Effector memory CD4-positive, alpha-beta T cell (primary cell): ENCODE measurements at regions not wholly inside any gene's neighbourhood (a gene's known extent, or its start where the extent isn't known, plus 50 kb on each side); places are given as distances from the start of the nearest gene placed in this dataset.
"Not testable (repeated sequence)": the region's sequence is repeated elsewhere in the genome, so short reads cannot be mapped to it uniquely, and the experiment has no call there.

ENCODE experiments used
- DNase-seq, 3 donors: peaks; one replicate each; pipeline ENCODE4 v3.0.0-alpha.2; 2020
- H3K27ac ChIP-seq: 2 replicates; pipeline ENCODE4 v1.7.0; 2013; ENCODE audit warnings: mild to moderate bottlenecking, low read length, moderate library complexity; ENCODE audit not compliant: insufficient read depth, poor library complexity, severe bottlenecking
- H3K27me3 ChIP-seq: replicated peaks from 2 replicates; pipeline ENCODE4 v1.7.0; 2013; ENCODE audit warnings: mild to moderate bottlenecking, low read length; ENCODE audit not compliant: insufficient read depth, control insufficient read depth, poor library complexity, severe bottlenecking
- H3K36me3 ChIP-seq: 2 replicates; pipeline ENCODE4 v1.7.0; 2013; ENCODE audit warnings: mild to moderate bottlenecking, low read length, moderate library complexity; ENCODE audit not compliant: control insufficient read depth, insufficient read depth
- H3K4me1 ChIP-seq: 2 replicates; pipeline ENCODE4 v1.7.0; 2013; ENCODE audit warnings: low read length, mild to moderate bottlenecking; ENCODE audit not compliant: control insufficient read depth, insufficient read depth, poor library complexity, severe bottlenecking
- H3K4me3 ChIP-seq: 2 replicates; pipeline ENCODE4 v1.7.0; 2013; ENCODE audit warnings: low read length, low read depth, mild to moderate bottlenecking; ENCODE audit not compliant: insufficient read depth, poor library complexity, severe bottlenecking
- H3K9me3 ChIP-seq: 2 replicates; pipeline ENCODE4 v1.7.0; 2013; ENCODE audit warnings: mild to moderate bottlenecking, low read length, moderate library complexity; ENCODE audit not compliant: control insufficient read depth

- H3K36me3 ChIP-seq = no peaks in the 10 kb centered on the region
- H3K9me3 ChIP-seq = no peaks in the 10 kb centered on the region
- no peak overlapping the region for H3K27ac ChIP-seq
- H3K27me3 ChIP-seq = no peaks in the 10 kb centered on the region
- peak in 1 of 3 donors; percentile 2 for DNase-seq
- H3K4me3 ChIP-seq = no peak overlapping the region
- H3K4me1 ChIP-seq = no peaks in the 10 kb centered on the region
Observed at GRCh38 chr4:98828801-98829200, 100.1 kb downstream of the EIF4E start.

DNA sequence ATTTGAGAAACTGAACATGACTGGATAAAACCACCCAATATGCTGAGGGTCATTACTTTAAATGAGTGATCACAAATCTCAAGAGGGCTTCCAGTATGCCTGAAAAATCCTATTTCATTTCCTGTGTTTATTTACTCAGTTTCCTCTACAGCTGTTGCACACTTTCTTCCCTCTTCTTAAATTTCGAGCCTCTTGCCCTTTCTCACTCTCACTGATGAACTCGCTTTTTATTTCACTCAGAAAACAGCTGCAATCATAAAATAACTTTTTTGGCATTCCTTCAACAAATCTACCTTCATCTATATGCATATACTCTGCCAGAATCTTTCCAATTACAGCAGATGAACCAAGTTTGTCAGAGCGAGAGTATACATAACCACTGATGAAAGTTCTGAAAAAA lies 101.3 kb downstream of the EIF4E start:
- H3K36me3 ChIP-seq = no peaks in the 10 kb centered on the region
- no peak overlapping the region for H3K4me3 ChIP-seq
- H3K27me3 ChIP-seq = no peaks in the 10 kb centered on the region
- H3K27ac ChIP-seq = no peak overlapping the region
- H3K9me3 ChIP-seq = no peaks in the 10 kb centered on the region
- DNase-seq = no peak
- no peaks in the 10 kb centered on the region for H3K4me1 ChIP-seq

DNA sequence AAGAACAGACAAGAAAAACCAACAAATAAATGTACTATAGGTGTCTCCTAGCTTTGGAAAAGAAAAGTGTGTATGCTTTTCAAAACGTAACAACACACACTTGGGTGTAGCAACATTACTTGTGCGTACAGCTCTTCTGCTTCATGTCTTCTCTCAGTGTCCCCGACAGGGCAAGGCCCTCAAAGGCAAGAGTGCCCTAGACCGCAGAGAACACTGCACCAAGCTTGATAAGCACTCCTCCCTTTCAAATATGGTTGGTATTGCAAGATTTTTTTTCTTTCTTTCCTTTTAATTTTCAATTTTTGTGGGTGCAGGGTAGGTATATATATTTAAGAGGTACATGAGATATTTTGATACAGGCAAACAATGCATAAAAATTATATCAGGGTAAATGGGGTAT lies 106.8 kb downstream of the EIF4E start:
- Histone ChIP-seq H3K9me3 (no peaks in the 10 kb centered on the region), H3K27ac (no peak overlapping the region), H3K36me3 (no peaks in the 10 kb centered on the region), H3K4me1 (no peaks in the 10 kb centered on the region), H3K27me3 (no peaks in the 10 kb centered on the region), H3K4me3 (no peak overlapping the region)
- no peak for DNase-seq

DNA sequence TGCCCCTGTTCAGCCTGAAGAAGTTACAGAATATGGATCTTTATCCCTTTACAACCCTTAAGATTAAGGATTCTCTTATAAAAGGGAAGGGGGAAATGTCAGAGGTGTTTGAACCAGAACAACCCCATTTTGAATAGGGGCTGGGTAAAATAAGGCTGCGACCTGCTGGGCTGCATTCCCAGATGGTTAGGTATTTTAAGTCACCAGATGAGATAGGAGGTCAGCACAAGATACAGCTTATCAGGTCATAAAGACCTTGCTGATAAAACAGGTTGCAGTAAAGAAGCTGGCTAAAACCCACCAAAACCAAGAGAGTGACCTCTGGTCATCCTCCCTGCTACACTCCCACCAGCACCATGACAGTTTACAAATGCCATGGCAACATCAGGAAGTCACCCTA lies 110.8 kb downstream of the EIF4E start:
- H3K4me3 ChIP-seq, H3K27ac ChIP-seq, H3K9me3 ChIP-seq, H3K27me3 ChIP-seq, H3K36me3 ChIP-seq, H3K4me1 ChIP-seq, DNase-seq: not testable (repeated sequence)

- H3K4me3 ChIP-seq = no peak overlapping the region
- no peaks in the 10 kb centered on the region for H3K27me3 ChIP-seq
- no peaks in the 10 kb centered on the region for H3K36me3 ChIP-seq
- no peaks in the 10 kb centered on the region for H3K4me1 ChIP-seq
- DNase-seq = no peak
- no peaks in the 10 kb centered on the region for H3K9me3 ChIP-seq
- no peak overlapping the region for H3K27ac ChIP-seq
Observed at GRCh38 chr4:98816816-98817215, 112.1 kb downstream of the EIF4E start.

DNA sequence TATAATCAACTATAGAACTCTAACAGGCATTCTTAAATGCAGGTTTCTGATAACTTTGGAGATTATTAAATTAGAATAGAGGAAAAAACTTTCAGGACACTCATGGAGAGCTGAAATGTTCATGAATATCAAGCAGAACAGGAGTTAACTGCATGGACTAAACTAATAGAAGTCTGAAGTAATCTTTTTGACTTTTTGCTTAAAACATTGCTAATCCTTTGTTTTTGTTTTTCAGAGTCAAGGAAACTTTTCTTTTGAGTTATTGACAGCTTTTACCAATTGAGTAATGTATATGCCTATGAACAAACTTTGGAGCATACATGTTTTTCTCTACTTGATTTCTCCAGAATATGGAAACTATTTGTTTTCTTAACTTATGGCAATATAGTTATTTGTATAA lies 112.5 kb downstream of the EIF4E start:
- H3K36me3 ChIP-seq = no peaks in the 10 kb centered on the region
- no peaks in the 10 kb centered on the region for H3K4me1 ChIP-seq
- H3K27me3 ChIP-seq = no peaks in the 10 kb centered on the region
- DNase-seq = no peak
- no peak overlapping the region for H3K27ac ChIP-seq
- H3K4me3 ChIP-seq = no peak overlapping the region
- no peaks in the 10 kb centered on the region for H3K9me3 ChIP-seq

DNA sequence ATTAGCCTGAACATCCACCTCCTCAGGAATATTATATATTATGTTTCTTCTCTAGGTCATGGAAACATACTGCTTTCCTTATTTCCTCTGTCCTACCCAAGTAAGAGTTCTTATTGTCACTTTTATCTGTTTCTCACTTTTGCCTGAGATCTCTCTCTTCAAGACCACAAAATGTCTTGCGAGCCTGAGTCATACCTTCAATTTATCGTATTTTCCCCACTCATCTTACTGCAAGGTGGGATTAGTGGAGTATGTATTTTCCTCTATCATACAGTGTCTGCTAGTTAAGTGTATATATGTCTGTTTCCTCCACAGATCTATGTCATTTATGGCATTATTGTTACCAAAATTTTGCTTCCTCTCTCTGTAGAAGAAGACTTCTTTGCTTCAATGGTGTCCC lies 124.5 kb downstream of the EIF4E start:
- Histone ChIP-seq H3K4me1 (no peaks in the 10 kb centered on the region), H3K36me3 (no peaks in the 10 kb centered on the region), H3K4me3 (no peak overlapping the region), H3K27ac (no peak overlapping the region), H3K9me3 (no peaks in the 10 kb centered on the region), H3K27me3 (no peaks in the 10 kb centered on the region)
- no peak for DNase-seq

DNA sequence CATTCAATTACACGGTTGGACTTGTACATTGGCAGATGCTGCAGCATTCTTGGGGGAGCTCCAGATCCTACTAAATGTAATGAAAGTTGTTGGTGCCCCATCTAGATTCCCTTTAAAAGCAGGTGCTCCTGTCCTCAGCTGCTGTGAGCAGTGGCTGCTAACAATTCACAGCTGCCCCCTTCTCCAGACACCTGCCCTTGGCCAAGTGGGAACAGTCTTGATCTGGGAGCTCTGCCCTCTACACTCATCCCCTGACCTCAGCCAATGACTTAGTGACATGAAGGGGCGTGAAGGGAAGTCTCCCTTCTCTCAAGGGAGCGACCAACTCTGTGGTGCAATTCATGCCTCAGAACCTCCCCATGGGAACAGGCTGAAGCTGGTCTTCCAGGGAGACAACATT lies 125.7 kb downstream of the EIF4E start:
- H3K27me3 ChIP-seq = no peaks in the 10 kb centered on the region

GRCh38 chr4:98802770-98803198 lies 126.1 kb downstream of the EIF4E start:
- H3K27me3 ChIP-seq = no peaks in the 10 kb centered on the region
- DNase-seq = no peak
- no peaks in the 10 kb centered on the region for H3K4me1 ChIP-seq

More for the DNA sequence above, 125.7 kb downstream of the EIF4E start:
- no peak overlapping the region for H3K4me3 ChIP-seq
- H3K4me1 ChIP-seq = no peaks in the 10 kb centered on the region
- no peaks in the 10 kb centered on the region for H3K9me3 ChIP-seq
- H3K27ac ChIP-seq = no peak overlapping the region
- DNase-seq = no peak
- H3K36me3 ChIP-seq = no peaks in the 10 kb centered on the region

GRCh38 chr4:98801259-98801725 lies 127.6 kb downstream of the EIF4E start:
- Histone ChIP-seq H3K36me3 (no peaks in the 10 kb centered on the region), H3K27me3 (no peaks in the 10 kb centered on the region), H3K4me1 (no peaks in the 10 kb centered on the region), H3K27ac (no peak overlapping the region), H3K9me3 (no peaks in the 10 kb centered on the region), H3K4me3 (no peak overlapping the region)
- DNase-seq = no peak

More at GRCh38 chr4:98802770-98803198, 126.1 kb downstream of the EIF4E start:
- H3K4me3 ChIP-seq = no peak overlapping the region
- no peak overlapping the region for H3K27ac ChIP-seq
- H3K36me3 ChIP-seq = no peaks in the 10 kb centered on the region
- no peaks in the 10 kb centered on the region for H3K9me3 ChIP-seq

DNA sequence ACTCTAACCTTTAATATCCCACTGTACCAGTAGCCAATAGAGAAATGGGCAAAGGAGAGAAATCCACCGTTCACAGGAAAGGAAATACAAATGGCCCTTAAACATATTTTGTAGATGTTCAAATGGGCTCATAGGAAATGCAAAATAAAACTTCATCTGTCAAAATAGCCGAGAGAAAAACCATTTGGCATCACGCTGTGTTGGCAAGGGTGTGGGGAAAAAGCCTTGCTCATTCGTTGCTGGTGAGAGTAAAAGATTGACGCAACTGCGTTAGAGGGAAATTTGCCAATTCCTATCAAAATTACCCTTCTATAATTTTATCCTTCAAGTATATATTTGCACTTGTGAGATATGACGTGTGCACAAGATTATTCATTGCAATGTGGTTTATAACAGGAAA lies 131.9 kb downstream of the EIF4E start:
- H3K4me3 ChIP-seq = no peak overlapping the region
- H3K4me1 ChIP-seq = no peaks in the 10 kb centered on the region
- DNase-seq = no peak
- no peaks in the 10 kb centered on the region for H3K9me3 ChIP-seq
- no peaks in the 10 kb centered on the region for H3K36me3 ChIP-seq
- H3K27ac ChIP-seq = no peak overlapping the region
- no peaks in the 10 kb centered on the region for H3K27me3 ChIP-seq
